Hematopoietic multipotent progenitor cell treated with erythropoietin and hydrocortisone succinate and interleukin-3 and kit ligand, for 8 days (in vitro differentiated cells): ENCODE measurements at regions not wholly inside any gene's neighbourhood (a gene's known extent, or its start where the extent isn't known, plus 50 kb on each side); places are given as distances from the start of the nearest gene placed in this dataset.

Experiments used
- DNase-seq: peaks from one replicate; pipeline ENCODE4 v3.0.0-alpha.2; 2015

GRCh38 chr10:52940921-52941320 is 168.3 kb upstream of the MBL2 start:
- DNase-seq = no peak

- DNase-seq = no peak
Observed at GRCh38 chr10:52939894-52940293, 167.3 kb upstream of the MBL2 start.

- DNase-seq = no peak
Observed at GRCh38 chr10:52933748-52934147, 161.2 kb upstream of the MBL2 start.

- no peak for DNase-seq
Observed at GRCh38 chr10:52927678-52928077, 155.1 kb upstream of the MBL2 start.

GRCh38 chr10:52923520-52923919 is 150.9 kb upstream of the MBL2 start:
- DNase-seq = no peak

GRCh38 chr10:52918714-52919305 is 146.2 kb upstream of the MBL2 start:
- DNase-seq = no peak

GRCh38 chr10:52915391-52915790 is 142.8 kb upstream of the MBL2 start:
- DNase-seq = no peak

- no peak for DNase-seq
Observed at GRCh38 chr10:52911163-52911562, 138.6 kb upstream of the MBL2 start.

GRCh38 chr10:52908478-52908877 is 135.9 kb upstream of the MBL2 start:
- DNase-seq = no peak

- no peak for DNase-seq
Observed at GRCh38 chr10:52906046-52906445, 133.5 kb upstream of the MBL2 start.

GRCh38 chr10:52903397-52903938 is 130.9 kb upstream of the MBL2 start:
- DNase-seq = no peak

GRCh38 chr10:52900593-52900992 is 128.0 kb upstream of the MBL2 start:
- DNase-seq = no peak

- DNase-seq = no peak
Observed at GRCh38 chr10:52897162-52897561, 124.6 kb upstream of the MBL2 start.

- no peak for DNase-seq
Observed at GRCh38 chr10:52895059-52895458, 122.5 kb upstream of the MBL2 start.

- DNase-seq = no peak
Observed at GRCh38 chr10:52890281-52890680, 117.7 kb upstream of the MBL2 start.

- DNase-seq = no peak
Observed at GRCh38 chr10:52889611-52890010, 117.0 kb upstream of the MBL2 start.

- peak; percentile 65 for DNase-seq
Observed at GRCh38 chr10:52883996-52884871, 111.7 kb upstream of the MBL2 start.

GRCh38 chr10:52879091-52879807 is 106.7 kb upstream of the MBL2 start:
- no peak for DNase-seq

- peak; percentile 29 for DNase-seq
Observed at GRCh38 chr10:52877451-52877850, 104.9 kb upstream of the MBL2 start.

GRCh38 chr10:52875336-52875735 is 102.8 kb upstream of the MBL2 start:
- peak; percentile 44 for DNase-seq

- DNase-seq = no peak
Observed at GRCh38 chr10:52874581-52874980, 102.0 kb upstream of the MBL2 start.

GRCh38 chr10:52871191-52871843 is 98.7 kb upstream of the MBL2 start:
- no peak for DNase-seq

- DNase-seq = no peak
Observed at GRCh38 chr10:52870562-52870961, 98.0 kb upstream of the MBL2 start.
